HEK293 (cell line): ENCODE measurements at regions not wholly inside any gene's neighbourhood (a gene's known extent, or its start where the extent isn't known, plus 50 kb on each side); places are given as distances from the start of the nearest gene placed in this dataset.

ENCODE experiments used
- CTCF ChIA-PET: fragments of 350-600 bp; formaldehyde crosslinking; extraction: SDS; loops from one replicate; lab custom pipeline; 2021; ENCODE audit warnings: antibody characterized with exemption; lab: Yijun Ruan, JAX
- POLR2A ChIA-PET: fragments of 300-600 bp; formaldehyde crosslinking; extraction: SDS; loops from one replicate; lab custom pipeline; 2020; ENCODE audit warnings: antibody characterized with exemption, inconsistent platforms; lab: Yijun Ruan, JAX
- H3K27ac ChIP-seq: fragments of 200-500 bp; sonication (Bioruptor generic); 2 replicates; pipeline ENCODE4 v1.5.1; 2014; ENCODE audit warnings: low read depth, low read length, control low read depth, inconsistent platforms; ENCODE audit errors: extremely low read depth
- H3K36me3 ChIP-seq, 2 experiments: fragments of 200-500 bp in 1 of 2; sonication (Bioruptor generic) in 1 of 2; 1 replicate in 1 of 2; 2 replicates in 1 of 2; pipeline ENCODE4 v1.5.1; 2014 to 2017; ENCODE audit warnings: inconsistent platforms in 2 of 2, low read length in 2 of 2; ENCODE audit not compliant: control insufficient read depth in 2 of 2, insufficient read depth in 1 of 2
- H3K4me1 ChIP-seq: fragments of 200-500 bp; sonication (Bioruptor generic); 2 replicates; pipeline ENCODE4 v1.5.1; 2014; ENCODE audit warnings: mild to moderate bottlenecking, low read length, inconsistent platforms; ENCODE audit not compliant: control insufficient read depth, insufficient read depth
- H3K4me3 ChIP-seq: 2 replicates; pipeline ENCODE4 v1.5.1; 2011; ENCODE audit warnings: low read depth, mild to moderate bottlenecking, control low read depth, low read length, moderate library complexity
- H3K9me3 ChIP-seq: fragments of 200-500 bp; sonication (Bioruptor generic); 2 replicates; pipeline ENCODE4 v1.5.1; 2014; ENCODE audit warnings: low read depth, low read length, inconsistent platforms; ENCODE audit not compliant: control insufficient read depth, insufficient read depth
- GLIS1 ChIP-seq: fragments of 450-650 bp; formaldehyde crosslinking; IDR thresholded peaks from 2 replicates; pipeline ENCODE4 v1.5.1; 2016; ENCODE audit warnings: missing biosample characterization, missing genetic modification characterization
- KLF8 ChIP-seq: fragments of 450-650 bp; formaldehyde crosslinking; IDR thresholded peaks from 2 replicates; pipeline ENCODE4 v1.5.1; 2016; ENCODE audit warnings: missing biosample characterization, missing genetic modification characterization
- OVOL3 ChIP-seq: fragments of 450-650 bp; formaldehyde crosslinking; IDR thresholded peaks from 2 replicates; pipeline ENCODE4 v1.5.1; 2016; ENCODE audit warnings: missing biosample characterization, missing genetic modification characterization
- PBX3 ChIP-seq: sonication (generic); formaldehyde crosslinking; IDR thresholded peaks from 2 replicates; pipeline ENCODE4 v1.8.1; 2022; ENCODE audit warnings: mild to moderate bottlenecking, moderate library complexity, missing genetic modification reagents
- WT1 ChIP-seq: fragments of 450-650 bp; formaldehyde crosslinking; IDR thresholded peaks from 2 replicates; pipeline ENCODE4 v1.5.1; 2016; ENCODE audit warnings: missing biosample characterization, missing genetic modification characterization
- ZNF16 ChIP-seq: fragments of 450-650 bp; formaldehyde crosslinking; IDR thresholded peaks from 2 replicates; pipeline ENCODE4 v1.5.1; 2016; ENCODE audit warnings: low read depth, missing biosample characterization, missing genetic modification characterization
- ZNF19 ChIP-seq: fragments of 450-650 bp; formaldehyde crosslinking; IDR thresholded peaks from 2 replicates; pipeline ENCODE4; 2016; ENCODE audit warnings: missing biosample characterization, missing genetic modification characterization, low read depth
- ZNF2 ChIP-seq: fragments of 450-650 bp; formaldehyde crosslinking; IDR thresholded peaks from 2 replicates; pipeline ENCODE4 v1.5.1; 2016; ENCODE audit warnings: missing biosample characterization, missing genetic modification characterization
- ZNF248 ChIP-seq: fragments of 450-650 bp; formaldehyde crosslinking; IDR thresholded peaks from 2 replicates; pipeline ENCODE4 v1.5.1; 2017; ENCODE audit warnings: missing biosample characterization, missing genetic modification characterization
- ZNF302 ChIP-seq: fragments of 450-650 bp; formaldehyde crosslinking; IDR thresholded peaks from 2 replicates; pipeline ENCODE4 v1.5.1; 2016; ENCODE audit warnings: missing biosample characterization, missing genetic modification characterization, low read depth
- ZNF366 ChIP-seq: fragments of 450-650 bp; formaldehyde crosslinking; conservative IDR thresholded peaks from 2 replicates; pipeline ENCODE4 v1.5.1; 2016; ENCODE audit warnings: missing biosample characterization, missing genetic modification characterization
- ZNF398 ChIP-seq: fragments of 450-650 bp; formaldehyde crosslinking; IDR thresholded peaks from 2 replicates; pipeline ENCODE4 v1.5.1; 2017; ENCODE audit warnings: missing biosample characterization, missing genetic modification characterization
- ZNF521 ChIP-seq: fragments of 450-650 bp; formaldehyde crosslinking; IDR thresholded peaks from 2 replicates; pipeline ENCODE4 v1.5.1; 2017; ENCODE audit warnings: missing biosample characterization, mild to moderate bottlenecking, missing genetic modification characterization
- ZNF555 ChIP-seq: fragments of 450-650 bp; formaldehyde crosslinking; conservative IDR thresholded peaks from 2 replicates; pipeline ENCODE4 v1.5.1; 2017; ENCODE audit warnings: missing biosample characterization, mild to moderate bottlenecking, missing genetic modification characterization, inconsistent platforms
- ZNF561 ChIP-seq: fragments of 450-650 bp; IDR thresholded peaks from 2 replicates; pipeline ENCODE4 v1.5.1; 2018; ENCODE audit warnings: missing biosample characterization, missing genetic modification characterization, borderline replicate concordance
- ZNF621 ChIP-seq: fragments of 450-650 bp; formaldehyde crosslinking; IDR thresholded peaks from 2 replicates; pipeline ENCODE4 v1.5.1; 2017; ENCODE audit warnings: missing biosample characterization, missing genetic modification characterization
- ZNF624 ChIP-seq: fragments of 450-650 bp; formaldehyde crosslinking; IDR thresholded peaks from 2 replicates; pipeline ENCODE4 v1.5.1; 2017; ENCODE audit warnings: missing biosample characterization, missing genetic modification characterization
- ZNF677 ChIP-seq: fragments of 450-650 bp; IDR thresholded peaks from 2 replicates; pipeline ENCODE4 v1.5.0; 2018; ENCODE audit warnings: missing biosample characterization, mild to moderate bottlenecking, missing genetic modification characterization, moderate library complexity
- ZNF768 ChIP-seq: fragments of 450-650 bp; formaldehyde crosslinking; IDR thresholded peaks from 2 replicates; pipeline ENCODE4 v1.5.1; 2018; ENCODE audit warnings: missing biosample characterization, mild to moderate bottlenecking, missing genetic modification characterization
- ZSCAN5A ChIP-seq: fragments of 450-650 bp; formaldehyde crosslinking; IDR thresholded peaks from 2 replicates; pipeline ENCODE4 v1.5.1; 2016; ENCODE audit warnings: missing biosample characterization, missing genetic modification characterization
- TF ChIP-seq, protein P1 (sequence below): fragments of 450-650 bp; formaldehyde crosslinking; IDR thresholded peaks from 2 replicates; pipeline ENCODE4 v1.5.1; 2016; ENCODE audit warnings: missing biosample characterization, missing genetic modification characterization, borderline replicate concordance
- TF ChIP-seq, protein P2 (sequence below): fragments of 450-650 bp; IDR thresholded peaks from 2 replicates; pipeline ENCODE4 v1.5.1; 2018; ENCODE audit warnings: missing biosample characterization, missing genetic modification characterization
- TF ChIP-seq, protein P3 (sequence below): fragments of 450-650 bp; formaldehyde crosslinking; IDR thresholded peaks from 2 replicates; pipeline ENCODE4 v1.5.1; 2016; ENCODE audit warnings: missing biosample characterization, missing genetic modification characterization

DNA sequence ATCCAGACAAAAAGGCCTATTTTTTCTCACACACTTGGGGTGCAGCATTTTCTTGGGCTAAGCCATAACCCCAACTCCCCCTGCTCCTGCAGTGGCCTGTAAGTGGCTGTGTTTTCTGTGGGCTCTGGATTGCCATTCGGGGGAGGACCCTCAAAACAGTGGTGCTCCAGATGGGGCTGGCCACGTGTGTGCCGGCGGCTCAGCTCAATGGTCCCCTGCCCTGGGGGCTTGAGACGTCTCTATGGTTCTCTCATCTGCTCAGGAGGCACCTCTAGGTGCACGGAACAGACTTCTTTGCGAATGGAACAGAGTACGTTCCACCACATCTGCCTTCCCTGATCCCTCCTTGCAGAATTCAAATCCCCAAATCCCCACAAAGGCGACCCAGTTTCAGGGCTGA lies 250.0 kb upstream of the SHH start:
- Histone ChIP-seq H3K9me3 (no peaks in the 10 kb centered on the region), H3K36me3 (no peaks in the 10 kb centered on the region), H3K4me3 (no peak overlapping the region), H3K27ac (no peak overlapping the region), H3K4me1 (no peaks in the 10 kb centered on the region)
- no peak for TF ChIP-seq ZNF16 (tag by site-specific recombination)
- no peak for TF ChIP-seq ZNF366 (tag by site-specific recombination)
- TF ChIP-seq, protein P1, sequence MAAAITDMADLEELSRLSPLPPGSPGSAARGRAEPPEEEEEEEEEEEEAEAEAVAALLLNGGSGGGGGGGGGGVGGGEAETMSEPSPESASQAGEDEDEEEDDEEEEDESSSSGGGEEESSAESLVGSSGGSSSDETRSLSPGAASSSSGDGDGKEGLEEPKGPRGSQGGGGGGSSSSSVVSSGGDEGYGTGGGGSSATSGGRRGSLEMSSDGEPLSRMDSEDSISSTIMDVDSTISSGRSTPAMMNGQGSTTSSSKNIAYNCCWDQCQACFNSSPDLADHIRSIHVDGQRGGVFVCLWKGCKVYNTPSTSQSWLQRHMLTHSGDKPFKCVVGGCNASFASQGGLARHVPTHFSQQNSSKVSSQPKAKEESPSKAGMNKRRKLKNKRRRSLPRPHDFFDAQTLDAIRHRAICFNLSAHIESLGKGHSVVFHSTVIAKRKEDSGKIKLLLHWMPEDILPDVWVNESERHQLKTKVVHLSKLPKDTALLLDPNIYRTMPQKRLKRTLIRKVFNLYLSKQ (tag by site-specific recombination), result no peak
- TF ChIP-seq ZNF398 (tag by site-specific recombination), result no peak
- TF ChIP-seq KLF8 (tag by site-specific recombination), result no peak
- TF ChIP-seq ZNF555 (tag by site-specific recombination), result no peak
- no peak for TF ChIP-seq ZNF768 (tag by site-specific recombination)
- TF ChIP-seq ZNF19, result no peak
- no peak for TF ChIP-seq ZNF248 (tag by site-specific recombination)
- TF ChIP-seq ZNF561 (tag by site-specific recombination), result no peak
- TF ChIP-seq, protein P2, sequence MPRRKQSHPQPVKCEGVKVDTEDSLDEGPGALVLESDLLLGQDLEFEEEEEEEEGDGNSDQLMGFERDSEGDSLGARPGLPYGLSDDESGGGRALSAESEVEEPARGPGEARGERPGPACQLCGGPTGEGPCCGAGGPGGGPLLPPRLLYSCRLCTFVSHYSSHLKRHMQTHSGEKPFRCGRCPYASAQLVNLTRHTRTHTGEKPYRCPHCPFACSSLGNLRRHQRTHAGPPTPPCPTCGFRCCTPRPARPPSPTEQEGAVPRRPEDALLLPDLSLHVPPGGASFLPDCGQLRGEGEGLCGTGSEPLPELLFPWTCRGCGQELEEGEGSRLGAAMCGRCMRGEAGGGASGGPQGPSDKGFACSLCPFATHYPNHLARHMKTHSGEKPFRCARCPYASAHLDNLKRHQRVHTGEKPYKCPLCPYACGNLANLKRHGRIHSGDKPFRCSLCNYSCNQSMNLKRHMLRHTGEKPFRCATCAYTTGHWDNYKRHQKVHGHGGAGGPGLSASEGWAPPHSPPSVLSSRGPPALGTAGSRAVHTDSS, result no peak
- TF ChIP-seq ZNF521 (tag by site-specific recombination), result no peak
- POLR2A ChIA-PET, result no interaction called here
- CTCF ChIA-PET, result interaction anchor here (1.0 kb wide), 1 partner anchor 1277 kb away, joined by 4 read pairs; no protein-coding TSS in a partner anchor

DNA sequence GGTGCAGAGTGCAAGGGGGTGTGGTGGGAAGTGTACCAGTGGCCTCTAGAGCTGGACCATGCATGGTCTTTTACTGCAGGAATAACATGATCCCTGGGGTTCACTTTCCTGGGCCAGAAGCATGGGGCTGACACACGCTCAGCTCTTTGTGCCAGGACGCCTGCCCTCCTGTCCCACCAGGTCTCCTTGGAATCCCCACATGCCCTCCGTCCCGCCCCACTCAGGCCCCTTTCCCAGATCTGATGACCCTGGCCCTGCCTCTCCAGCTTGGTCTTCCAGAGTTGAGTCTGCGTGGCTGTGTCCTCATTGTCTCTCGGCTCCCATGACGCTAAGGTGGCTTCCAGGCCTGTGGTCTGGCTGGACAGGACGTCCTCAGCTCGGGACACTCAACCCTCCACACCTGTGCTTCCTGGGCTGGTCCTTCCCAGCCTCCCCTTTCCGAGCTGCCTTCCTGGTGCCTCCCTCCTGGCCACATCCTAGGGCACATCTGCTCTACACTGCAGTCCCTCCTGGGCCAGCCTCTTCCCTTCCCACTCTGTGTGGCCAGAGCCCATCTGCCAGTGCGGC lies 249.5 kb upstream of the SHH start:
- no peak overlapping the region for H3K27ac ChIP-seq
- TF ChIP-seq ZSCAN5A (tag by site-specific recombination) (no peak), WT1 (tag by site-specific recombination) (no peak), ZNF2 (tag by site-specific recombination) (no peak)
- no peaks in the 10 kb centered on the region for H3K36me3 ChIP-seq
- no peaks in the 10 kb centered on the region for H3K9me3 ChIP-seq
- H3K4me3 ChIP-seq, result no peak overlapping the region
- no peaks in the 10 kb centered on the region for H3K4me1 ChIP-seq
- ChIA-PET CTCF (interaction anchor here (1.0 kb wide), 1 partner anchor 1278 kb away, joined by 4 read pairs; no protein-coding TSS in a partner anchor), POLR2A (no interaction called here)

DNA sequence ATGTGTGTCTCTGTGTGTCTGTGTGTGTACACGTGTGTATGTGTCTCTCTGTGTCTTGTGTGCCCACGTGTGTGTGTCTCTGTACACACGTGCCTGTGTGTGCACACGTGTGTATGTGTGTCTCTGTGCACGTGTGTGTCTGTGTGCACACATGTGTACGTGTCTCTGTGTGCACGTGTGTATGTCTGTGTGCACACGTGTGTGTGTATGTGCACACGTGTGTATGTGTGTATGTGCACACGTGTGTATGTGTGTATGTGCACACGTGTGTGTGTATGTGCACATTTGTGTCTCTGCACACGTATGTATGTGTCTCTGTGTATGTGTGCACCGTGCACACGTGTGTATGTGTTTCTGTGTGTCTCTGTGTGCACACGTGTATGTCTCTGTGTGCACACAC lies 248.7 kb upstream of the SHH start:
- ChIA-PET CTCF (no interaction called here), POLR2A (no interaction called here)
- Histone ChIP-seq H3K36me3 (no peaks in the 10 kb centered on the region), H3K27ac (no peak overlapping the region), H3K9me3 (no peaks in the 10 kb centered on the region), H3K4me3 (no peak overlapping the region), H3K4me1 (no peaks in the 10 kb centered on the region)
- no peak for TF ChIP-seq PBX3
- no peak for TF ChIP-seq ZNF677 (tag by site-specific recombination)
- no peak for TF ChIP-seq ZNF302 (tag by site-specific recombination)
- TF ChIP-seq ZNF621 (tag by site-specific recombination), result no peak
- TF ChIP-seq ZNF624, result no peak
- TF ChIP-seq OVOL3 (tag by site-specific recombination), result no peak
- TF ChIP-seq, protein P3, sequence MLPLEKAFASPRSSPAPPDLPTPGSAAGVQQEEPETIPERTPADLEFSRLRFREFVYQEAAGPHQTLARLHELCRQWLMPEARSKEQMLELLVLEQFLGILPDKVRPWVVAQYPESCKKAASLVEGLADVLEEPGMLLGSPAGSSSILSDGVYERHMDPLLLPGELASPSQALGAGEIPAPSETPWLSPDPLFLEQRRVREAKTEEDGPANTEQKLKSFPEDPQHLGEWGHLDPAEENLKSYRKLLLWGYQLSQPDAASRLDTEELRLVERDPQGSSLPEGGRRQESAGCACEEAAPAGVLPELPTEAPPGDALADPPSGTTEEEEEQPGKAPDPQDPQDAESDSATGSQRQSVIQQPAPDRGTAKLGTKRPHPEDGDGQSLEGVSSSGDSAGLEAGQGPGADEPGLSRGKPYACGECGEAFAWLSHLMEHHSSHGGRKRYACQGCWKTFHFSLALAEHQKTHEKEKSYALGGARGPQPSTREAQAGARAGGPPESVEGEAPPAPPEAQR (tag by site-specific recombination), result no peak
- TF ChIP-seq GLIS1 (tag by site-specific recombination), result no peak
